ENCODE measurements at regions not wholly inside any gene's neighbourhood (a gene's known extent, or its start where the extent isn't known, plus 50 kb on each side); places are given as distances from the start of the nearest gene placed in this dataset.

DNA sequence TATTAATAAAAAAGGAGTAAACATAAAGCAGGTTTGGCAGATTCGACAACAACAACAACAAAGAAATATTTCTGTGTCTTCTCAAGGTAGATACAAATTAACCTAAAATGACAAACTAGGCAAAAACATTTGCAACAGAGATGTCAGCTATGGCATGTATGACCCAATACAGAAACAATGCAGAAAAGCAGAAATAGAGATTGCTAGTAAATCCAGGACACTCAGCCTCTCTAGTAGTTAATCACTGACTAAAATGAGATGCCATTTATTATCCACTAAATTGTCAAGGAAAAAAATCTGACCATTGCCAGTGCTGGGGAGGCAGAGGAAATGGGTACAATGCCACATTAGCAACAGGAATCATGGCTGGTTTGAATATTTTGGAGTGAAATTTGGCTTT, 250.5 kb downstream of the TEX29 start:
- TF ChIP-seq, protein P1, sequence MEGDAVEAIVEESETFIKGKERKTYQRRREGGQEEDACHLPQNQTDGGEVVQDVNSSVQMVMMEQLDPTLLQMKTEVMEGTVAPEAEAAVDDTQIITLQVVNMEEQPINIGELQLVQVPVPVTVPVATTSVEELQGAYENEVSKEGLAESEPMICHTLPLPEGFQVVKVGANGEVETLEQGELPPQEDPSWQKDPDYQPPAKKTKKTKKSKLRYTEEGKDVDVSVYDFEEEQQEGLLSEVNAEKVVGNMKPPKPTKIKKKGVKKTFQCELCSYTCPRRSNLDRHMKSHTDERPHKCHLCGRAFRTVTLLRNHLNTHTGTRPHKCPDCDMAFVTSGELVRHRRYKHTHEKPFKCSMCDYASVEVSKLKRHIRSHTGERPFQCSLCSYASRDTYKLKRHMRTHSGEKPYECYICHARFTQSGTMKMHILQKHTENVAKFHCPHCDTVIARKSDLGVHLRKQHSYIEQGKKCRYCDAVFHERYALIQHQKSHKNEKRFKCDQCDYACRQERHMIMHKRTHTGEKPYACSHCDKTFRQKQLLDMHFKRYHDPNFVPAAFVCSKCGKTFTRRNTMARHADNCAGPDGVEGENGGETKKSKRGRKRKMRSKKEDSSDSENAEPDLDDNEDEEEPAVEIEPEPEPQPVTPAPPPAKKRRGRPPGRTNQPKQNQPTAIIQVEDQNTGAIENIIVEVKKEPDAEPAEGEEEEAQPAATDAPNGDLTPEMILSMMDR (IDR thresholded peaks at IDR 0.05), result no peak
- no peak for TF ChIP-seq POLR2A (IDR thresholded peaks at IDR 0.05)

All from testis (tissue), 2 donors.